ENCODE measurements at regions not wholly inside any gene's neighbourhood (a gene's known extent, or its start where the extent isn't known, plus 50 kb on each side); places are given as distances from the start of the nearest gene placed in this dataset.

DNA sequence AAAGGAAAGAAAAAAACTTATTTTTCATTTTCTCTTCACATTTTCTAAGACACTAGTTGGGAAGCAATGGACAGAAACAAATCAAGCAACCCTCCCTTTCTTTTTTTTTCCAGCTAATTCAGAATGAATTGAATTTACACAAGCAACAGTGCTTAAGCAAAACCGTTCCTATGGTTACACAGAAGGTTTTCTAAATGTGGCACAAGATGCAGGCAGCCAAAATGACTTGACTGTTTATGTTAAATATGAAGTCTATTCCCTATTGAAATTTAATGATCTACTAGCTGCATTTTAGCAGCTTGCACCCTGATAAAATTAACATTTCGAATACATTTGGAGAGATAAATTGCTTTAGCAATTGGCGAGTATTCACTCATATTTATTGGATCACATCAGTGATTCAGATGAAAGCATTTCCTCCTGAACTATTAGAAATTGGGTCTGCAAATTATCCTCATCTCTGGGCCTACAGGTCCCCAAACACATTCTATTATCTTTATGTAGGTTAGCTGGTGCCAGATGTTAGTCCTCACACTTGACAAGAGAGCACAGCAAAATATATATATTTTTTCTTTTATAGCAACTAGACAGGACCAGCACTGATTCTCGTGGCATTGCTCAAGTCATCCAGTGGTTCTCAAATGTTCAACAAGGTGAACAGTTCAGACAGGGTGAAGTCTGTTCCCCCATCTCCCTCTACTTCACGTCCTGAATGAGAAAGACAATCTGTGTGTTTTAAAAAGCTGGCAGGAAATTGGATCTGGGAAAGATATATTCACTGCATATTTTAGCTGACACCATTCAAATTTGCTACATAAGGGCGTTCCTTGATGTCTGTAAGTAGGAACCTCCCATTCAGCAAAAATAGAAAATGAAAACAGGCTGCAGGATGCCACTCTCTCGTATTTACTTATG lies 463.6 kb upstream of the KCNMB2 start:
- Histone ChIP-seq H3K27me3 (ENCODE audit: insufficient read depth in 3 of 3, low read length in 2 of 3) (no peaks in the 10 kb centered on the region), H3K4me3 (no peak overlapping the region), H3K4me1 (no peaks in the 10 kb centered on the region), H3K27ac (no peak overlapping the region), H3K36me3 (ENCODE audit: insufficient read depth in 1 of 2, low read depth in 1 of 2) (no peaks in the 10 kb centered on the region), H3K9me3 (no peaks in the 10 kb centered on the region)
- no peak for TF ChIP-seq CTCF (IDR thresholded peaks at IDR 0.05)
- WGBS, 3 donors = 65 to 71% (median 69%) methylated on average over 7 of the region's 7 CpGs
- ATAC-seq = no peak
- intact Hi-C loops (cut with DNase I) = no loop called here
- no peak for DNase-seq

GRCh38 chr3:178073366-178073765 lies 462.9 kb upstream of the KCNMB2 start:
- Histone ChIP-seq H3K4me3 (no peak overlapping the region), H3K36me3 (ENCODE audit: insufficient read depth in 1 of 2, low read depth in 1 of 2) (no peaks in the 10 kb centered on the region), H3K9me3 (no peaks in the 10 kb centered on the region), H3K27me3 (ENCODE audit: insufficient read depth in 3 of 3, low read length in 2 of 3) (no peaks in the 10 kb centered on the region), H3K27ac (no peak overlapping the region), H3K4me1 (no peaks in the 10 kb centered on the region)
- 91 to 94% (median 93%) methylated on average over 3 of the region's 3 CpGs for WGBS, 3 donors
- intact Hi-C loops (cut with DNase I) = no loop called here
- ATAC-seq (no peak), DNase-seq (no peak)
- no peak for TF ChIP-seq CTCF (IDR thresholded peaks at IDR 0.05)

DNA sequence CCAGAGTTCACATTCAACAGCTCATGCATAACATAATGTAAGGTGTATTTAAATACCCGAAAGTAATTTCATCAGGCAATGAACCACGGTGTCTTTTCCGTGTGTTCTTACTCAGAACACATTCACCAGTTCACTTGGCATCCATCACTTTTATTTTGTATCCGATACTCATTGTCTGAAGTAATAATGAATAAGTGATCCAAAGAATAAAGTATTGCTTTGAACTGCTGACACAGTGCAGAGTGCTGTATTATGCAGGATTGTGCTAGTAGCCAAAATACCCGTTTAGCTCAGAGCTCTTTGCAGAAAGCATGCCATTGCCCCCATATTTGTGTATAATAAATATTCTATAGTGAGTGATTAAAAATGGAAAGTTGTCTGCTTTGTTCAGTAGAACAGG lies 460.9 kb upstream of the KCNMB2 start:
- no peak for TF ChIP-seq CTCF (IDR thresholded peaks at IDR 0.05)
- ATAC-seq = no peak
- no peaks in the 10 kb centered on the region for H3K27me3 ChIP-seq (ENCODE audit: insufficient read depth in 3 of 3, low read length in 2 of 3)
- H3K4me3 ChIP-seq = no peak overlapping the region
- no peak for DNase-seq
- H3K27ac ChIP-seq = no peak overlapping the region
- WGBS, 3 donors = 82 to 89% (median 84%) methylated on average over 5 of the region's 5 CpGs
- H3K9me3 ChIP-seq = no peaks in the 10 kb centered on the region
- no peaks in the 10 kb centered on the region for H3K36me3 ChIP-seq (ENCODE audit: insufficient read depth in 1 of 2, low read depth in 1 of 2)
- H3K4me1 ChIP-seq = peaks cover 9% of the 10 kb centered on the region
- intact Hi-C loops (cut with DNase I) = no loop called here

GRCh38 chr3:178078953-178079352 lies 457.3 kb upstream of the KCNMB2 start:
- intact Hi-C loops (cut with DNase I) = no loop called here
- ATAC-seq (no peak), DNase-seq (no peak)
- no peaks in the 10 kb centered on the region for H3K36me3 ChIP-seq (ENCODE audit: insufficient read depth in 1 of 2, low read depth in 1 of 2)
- no peak overlapping the region for H3K27ac ChIP-seq
- 11 to 24% (median 22%) methylated on average over 1 of the region's 1 CpG for WGBS, 3 donors
- H3K27me3 ChIP-seq (ENCODE audit: insufficient read depth in 3 of 3, low read length in 2 of 3) = no peaks in the 10 kb centered on the region
- TF ChIP-seq CTCF (IDR thresholded peaks at IDR 0.05) = no peak
- H3K4me1 ChIP-seq = peaks cover 17% of the 10 kb centered on the region
- no peak overlapping the region for H3K4me3 ChIP-seq
- H3K9me3 ChIP-seq = no peaks in the 10 kb centered on the region

- H3K9me3 ChIP-seq = no peaks in the 10 kb centered on the region
- H3K27me3 ChIP-seq (ENCODE audit: insufficient read depth in 3 of 3, low read length in 2 of 3) = no peaks in the 10 kb centered on the region
- no peaks in the 10 kb centered on the region for H3K36me3 ChIP-seq (ENCODE audit: insufficient read depth in 1 of 2, low read depth in 1 of 2)
- TF ChIP-seq CTCF (IDR thresholded peaks at IDR 0.05) = no peak
- peaks cover 27% of the 10 kb centered on the region for H3K4me1 ChIP-seq
- intact Hi-C loops (cut with DNase I) = no loop called here
- H3K4me3 ChIP-seq = no peak overlapping the region
- WGBS, 3 donors = 34 to 68% (median 40%) methylated on average over 1 of the region's 1 CpG
- H3K27ac ChIP-seq = no peak overlapping the region
- no peak for DNase-seq
- ATAC-seq = no peak
Measured at GRCh38 chr3:178079966-178080365, 456.3 kb upstream of the KCNMB2 start.
